HCT116 (cell line): ENCODE measurements at regions not wholly inside any gene's neighbourhood (a gene's known extent, or its start where the extent isn't known, plus 50 kb on each side); places are given as distances from the start of the nearest gene placed in this dataset.

Experiments
- ATAC-seq: fragments of 200-7000 bp; cut with Tn5 transposase; 2 replicates; pipeline ENCODE4 v1.9.1; 2020; ENCODE audit warnings: mild to moderate bottlenecking, moderate library complexity
- BruUV-seq: library from RNA; stranded (reverse); fragments of 400-500 nt; replicated peaks from 2 replicates; lab custom pipeline; 2021; lab: Mats Ljungman, UMichigan
- CTCF ChIA-PET: fragments of 300-600 bp; sonication (Branson Sonifier 250); formaldehyde crosslinking; loops from one replicate; lab custom pipeline; 2021; ENCODE audit warnings: antibody characterized with exemption; lab: Charles Lee
- POLR2A ChIA-PET: fragments of 300-600, 350-600 bp; sonication (Branson Sonifier 250); formaldehyde crosslinking; loops from one replicate; lab custom pipeline; 2021; ENCODE audit warnings: antibody characterized with exemption; lab: Charles Lee
- RAD21 ChIA-PET, 2 experiments: fragments of 300-600 bp; sonication (Branson Sonifier 250); formaldehyde crosslinking; loops; one replicate each; lab custom pipeline; 2023; ENCODE audit warnings: low total read pairs in 2 of 2; ENCODE audit not compliant: uncharacterized antibody in 2 of 2, unreplicated experiment in 2 of 2, low non-redundant PET in 1 of 2; lab: Charles Lee
- DNase-seq: peaks from one replicate; pipeline ENCODE4 v3.0.0-alpha.2; 2010; ENCODE audit warnings: low read depth, low spot score
- H2AFZ ChIP-seq: fragments of 200-600 bp; shearing (Covaris generic), sonication (generic); 2 replicates; pipeline ENCODE4 v1.6.1; 2017; ENCODE audit warnings: low read depth, mixed run types, mixed read lengths, antibody characterized with exemption, low read length; ENCODE audit not compliant: poor library complexity, severe bottlenecking
- H3K27ac ChIP-seq: 2 replicates; pipeline ENCODE4 v1.5.1; 2012; ENCODE audit warnings: low read depth, low read length
- H3K27me3 ChIP-seq: fragments of 200-600 bp; sonication (generic); 2 replicates; pipeline ENCODE4 v1.6.1; 2016; ENCODE audit warnings: mixed run types, low read length, mixed read lengths; ENCODE audit not compliant: insufficient read depth
- H3K36me3 ChIP-seq, 2 experiments: fragments of 200-500 bp in 1 of 2; fragments of 200-600 bp in 1 of 2; sonication (Bioruptor generic) in 1 of 2; sonication (generic) in 1 of 2; 2 replicates each; pipeline versions ENCODE4 v1.5.1 to v1.6.1; 2014 to 2016; ENCODE audit warnings: low read length in 2 of 2, inconsistent platforms in 1 of 2, mixed read lengths in 1 of 2, mixed run types in 1 of 2; ENCODE audit not compliant: insufficient read depth in 2 of 2, control insufficient read depth in 1 of 2
- H3K4me1 ChIP-seq, 2 experiments: fragments of 200-600 bp in 1 of 2; sonication (generic) in 1 of 2; 2 replicates each; pipeline versions ENCODE4 v1.5.1 to v1.6.1; 2012 to 2017; ENCODE audit warnings: low read length in 2 of 2, inconsistent platforms in 1 of 2, mild to moderate bottlenecking in 1 of 2, mixed read lengths in 1 of 2, mixed run types in 1 of 2, moderate library complexity in 1 of 2; ENCODE audit not compliant: insufficient read depth in 2 of 2, control insufficient read depth in 1 of 2
- H3K4me2 ChIP-seq: fragments of 200-600 bp; sonication (generic); 2 replicates; pipeline ENCODE4 v1.6.1; 2017; ENCODE audit warnings: mixed run types, low read length, mixed read lengths
- H3K4me3 ChIP-seq, 2 experiments: fragments of 200-600 bp in 1 of 2; sonication (generic) in 1 of 2; replicated peaks in 1 of 2; 2 replicates each; pipeline ENCODE4 v1.5.1; 2011 to 2016; ENCODE audit warnings: low read length in 2 of 2, control low read depth in 1 of 2, low read depth in 1 of 2, mild to moderate bottlenecking in 1 of 2, mixed read lengths in 1 of 2, mixed run types in 1 of 2
- H3K79me2 ChIP-seq: fragments of 200-600 bp; sonication (generic); 2 replicates; pipeline ENCODE4 v1.6.1; 2017; ENCODE audit warnings: mild to moderate bottlenecking, mixed run types, low read length, moderate library complexity, mixed read lengths; ENCODE audit not compliant: insufficient read depth
- H3K9ac ChIP-seq: fragments of 200-600 bp; sonication (generic); 2 replicates; pipeline ENCODE4 v1.6.1; 2016; ENCODE audit warnings: low read length, mixed read lengths
- H3K9me2 ChIP-seq: fragments of 200-600 bp; sonication (generic), shearing (Covaris generic); 2 replicates; pipeline ENCODE4 v1.6.1; 2017; ENCODE audit warnings: mixed run types, mild to moderate bottlenecking, moderate library complexity; ENCODE audit not compliant: insufficient read depth
- H3K9me3 ChIP-seq, 2 experiments: fragments of 200-500 bp in 1 of 2; fragments of 200-600 bp in 1 of 2; sonication (Bioruptor generic) in 1 of 2; sonication (generic) in 1 of 2; 2 replicates each; pipeline ENCODE4 v1.6.1; 2014 to 2017; ENCODE audit warnings: low read length in 2 of 2, mixed read lengths in 2 of 2, inconsistent platforms in 1 of 2, low read depth in 1 of 2, mild to moderate bottlenecking in 1 of 2, mixed run types in 1 of 2, moderate library complexity in 1 of 2; ENCODE audit not compliant: control insufficient read depth in 1 of 2, insufficient read depth in 1 of 2
- H4K20me1 ChIP-seq: fragments of 200-600 bp; sonication (generic), shearing (Covaris generic); 2 replicates; pipeline ENCODE4 v1.6.1; 2017; ENCODE audit warnings: mixed run types, mild to moderate bottlenecking, moderate library complexity; ENCODE audit not compliant: insufficient read depth
- ATF3 ChIP-seq: IDR thresholded peaks from 2 replicates; pipeline ENCODE4 v1.6.1; 2012
- CBX3 ChIP-seq: IDR thresholded peaks from 2 replicates; pipeline ENCODE4 v1.6.1; 2012; ENCODE audit warnings: low read depth
- CEBPB ChIP-seq: IDR thresholded peaks from 2 replicates; pipeline ENCODE4 v1.6.1; 2012; ENCODE audit warnings: low read depth
- CTCF ChIP-seq, 3 experiments: fragments of 200-600 bp in 1 of 3; sonication (generic) in 1 of 3; IDR thresholded peaks in 2 of 3; conservative IDR thresholded peaks in 1 of 3; 2 replicates each; pipeline ENCODE4 v1.5.1; 2012 to 2017; ENCODE audit warnings: low read depth in 2 of 3, low read length in 2 of 3, antibody characterized with exemption in 1 of 3, borderline replicate concordance in 1 of 3, control low read depth in 1 of 3, mild to moderate bottlenecking in 1 of 3, mixed read lengths in 1 of 3, mixed run types in 1 of 3, moderate library complexity in 1 of 3; ENCODE audit not compliant: insufficient read depth in 1 of 3
- EGR1 ChIP-seq: IDR thresholded peaks from 2 replicates; pipeline ENCODE4 v1.6.1; 2012; ENCODE audit warnings: low read depth
- ELF1 ChIP-seq: IDR thresholded peaks from 2 replicates; pipeline ENCODE4 v1.6.1; 2012; ENCODE audit warnings: low read depth, borderline replicate concordance
- EZH2 ChIP-seq: fragments of 200-600 bp; sonication (generic); IDR thresholded peaks from 2 replicates; pipeline ENCODE4 v1.6.1; 2017; ENCODE audit warnings: antibody characterized with exemption, mixed run types
- EZH2phosphoT487 ChIP-seq: fragments of 200-600 bp; IDR thresholded peaks from 2 replicates; pipeline ENCODE4 v1.6.1; 2018; ENCODE audit warnings: antibody characterized with exemption, borderline replicate concordance
- FOSL1 ChIP-seq: IDR thresholded peaks from 2 replicates; pipeline ENCODE4 v1.6.1; 2012; ENCODE audit warnings: low read depth
- JUND ChIP-seq: IDR thresholded peaks from 2 replicates; pipeline ENCODE4 v1.6.1; 2012
- POLR2AphosphoS5 ChIP-seq: IDR thresholded peaks from 2 replicates; pipeline ENCODE4 v1.6.1; 2011; ENCODE audit warnings: mild to moderate bottlenecking, low read depth, low read length, moderate library complexity
- RAD21 ChIP-seq: IDR thresholded peaks from 2 replicates; pipeline ENCODE4 v1.6.1; 2012; ENCODE audit warnings: low read depth, mild to moderate bottlenecking
- SIN3A ChIP-seq: IDR thresholded peaks from 2 replicates; pipeline ENCODE4 v1.6.1; 2012; ENCODE audit warnings: low read depth
- SP1 ChIP-seq: IDR thresholded peaks from 2 replicates; pipeline ENCODE4 v1.6.1; 2012; ENCODE audit warnings: low read depth
- SRF ChIP-seq: IDR thresholded peaks from 2 replicates; pipeline ENCODE4 v1.6.1; 2012; ENCODE audit warnings: low read depth
- TCF7L2 ChIP-seq: IDR thresholded peaks from 2 replicates; pipeline ENCODE4 v1.7.0; 2011; ENCODE audit warnings: borderline replicate concordance, inconsistent platforms; ENCODE audit not compliant: insufficient read depth, insufficient read length; ENCODE audit errors: extremely low read depth
- YY1 ChIP-seq: IDR thresholded peaks from 2 replicates; pipeline ENCODE4 v1.6.1; 2011; ENCODE audit warnings: low read length, low read depth, moderate library complexity, mild to moderate bottlenecking; ENCODE audit not compliant: insufficient replicate concordance; ENCODE audit errors: extremely low read depth
- ZBTB33 ChIP-seq: IDR thresholded peaks from 2 replicates; pipeline ENCODE4 v1.6.1; 2011; ENCODE audit warnings: mild to moderate bottlenecking, low read length, moderate library complexity; ENCODE audit not compliant: insufficient replicate concordance; ENCODE audit errors: extremely low read depth
- intact Hi-C: fragments of 100-400 bp; cut with micrococcal nuclease; formaldehyde crosslinking; loops from 2 replicates; pipeline ENCODE4 v1.10.0; 2022

- Histone ChIP-seq H3K79me2 (no peaks in the 10 kb centered on the region), H3K4me2 (no peak overlapping the region), H3K36me3 (no peaks in the 10 kb centered on the region), H3K9ac (no peak overlapping the region), H3K27me3 (no peaks in the 10 kb centered on the region), H2AFZ (no peak overlapping the region), H3K27ac (no peak overlapping the region), H3K4me3 (no peak overlapping the region), H3K9me2 (no peaks in the 10 kb centered on the region), H3K9me3 (no peaks in the 10 kb centered on the region), H3K4me1 (peaks cover 14 to 21% of the 10 kb centered on the region in 2 experiments), H4K20me1 (no peaks in the 10 kb centered on the region)
- ATAC-seq (peak; percentile 46), DNase-seq (no peak)
- BruUV-seq: no TSS peak
- TF ChIP-seq CEBPB (no peak), SP1 (no peak), ATF3 (no peak), FOSL1 (no peak), EZH2phosphoT487 (no peak), EZH2 (no peak), TCF7L2 (no peak), SRF (no peak), ELF1 (no peak), RAD21 (no peak), YY1 (no peak), CBX3 (no peak), POLR2AphosphoS5 (no peak), EGR1 (no peak), JUND (no peak), SIN3A (no peak), ZBTB33 (no peak), CTCF (IDR thresholded peaks at IDR 0.05 in 2 of 3, conservative IDR thresholded peaks at IDR 0.05 in 1 of 3; ENCODE audit: borderline replicate concordance in 1 of 3, insufficient read depth in 1 of 3, low read depth in 2 of 3, low read length in 2 of 3) (no peak)
- POLR2A ChIA-PET: interaction anchor here (0.8 to 1.1 kb wide), 2 partner anchors 19 to 140 kb away, joined by 3 to 4 read pairs; no protein-coding TSS in a partner anchor
- CTCF ChIA-PET: no interaction called here
- intact Hi-C loops: no loop called here
- RAD21 ChIA-PET: no interaction called here
Observed at GRCh38 chr12:116366456-116366776, 88.9 kb upstream of the MED13L start.
